Psoas muscle (tissue), 7 donors: ENCODE measurements at regions not wholly inside any gene's neighbourhood (a gene's known extent, or its start where the extent isn't known, plus 50 kb on each side); places are given as distances from the start of the nearest gene placed in this dataset.

ENCODE experiments used
- ATAC-seq, 4 donors: fragments of 200-7000 bp; cut with Tn5 transposase; one replicate each; pipeline ENCODE4 v1.9.1; 2020; ENCODE audit warnings: moderate library complexity in 3 of 4, mild to moderate bottlenecking in 2 of 4
- DNase-seq, 2 donors: peaks; one replicate each; pipeline ENCODE4 v3.0.0-alpha.2; 2020
- H3K27ac ChIP-seq: fragments of 200-600 bp; one replicate; pipeline ENCODE4 v1.8.0; 2022
- H3K27me3 ChIP-seq, 3 donors: fragments of 200-600 bp in 1 of 3; one replicate each; pipeline versions ENCODE4 v1.6.1 to v1.8.0; 2013 to 2022; ENCODE audit warnings: low read length in 2 of 3, mild to moderate bottlenecking in 2 of 3, moderate library complexity in 1 of 3; ENCODE audit not compliant: insufficient read depth in 3 of 3
- H3K36me3 ChIP-seq, 2 donors: fragments of 200-600 bp in 1 of 2; one replicate each; pipeline versions ENCODE4 v1.6.1 to v1.8.0; 2013 to 2022; ENCODE audit warnings: low read depth in 1 of 2, mild to moderate bottlenecking in 1 of 2, moderate library complexity in 1 of 2; ENCODE audit not compliant: insufficient read depth in 1 of 2
- H3K4me1 ChIP-seq: fragments of 200-600 bp; one replicate; pipeline ENCODE4 v1.8.0; 2022
- H3K4me3 ChIP-seq: fragments of 200-600 bp; one replicate; pipeline ENCODE4 v1.8.0; 2022; ENCODE audit warnings: mild to moderate bottlenecking
- H3K9me3 ChIP-seq: fragments of 200-600 bp; one replicate; pipeline ENCODE4 v1.8.0; 2022
- CTCF ChIP-seq: fragments of 200-600 bp; IDR thresholded peaks from one replicate; pipeline ENCODE4 v1.8.0; 2022; ENCODE audit warnings: antibody characterized with exemption
- WGBS, 3 donors: extraction: QIAGEN DNeasy Blood & Tissue Kit; methylation state at CpG; one replicate each; pipeline versions ENCODE4 v1.1.6 to v1.1.7; 2013; 5-methylcytosine and 5-hydroxymethylcytosine counted together
- intact Hi-C, 2 donors: fragments of 100-400 bp; cut with DNase I; formaldehyde crosslinking; loops; one replicate each; pipeline versions ENCODE4 v1.11.0 to v1.14.2; 2022
- donor health status: healthy with polysubstance abuse.
- donor health status: DM: no; HTN: no; CAD: no; lungs with moderate emphysema.
- donor health status: Bipolar disorder and iron deficiency.
- donor health status: healthy.
- donor health status: DM: yes; HTN: yes; CAD: no.
- donor health status: DM: no; HTN: no; CAD: no.
- donor health status: DM: yes; HTN: yes; CAD: no.

- 56 to 58% (median 56%) methylated on average over 3 of the region's 3 CpGs for WGBS, 3 donors
- ATAC-seq = no peak
- no peak for DNase-seq
- H3K4me1 ChIP-seq = no peaks in the 10 kb centered on the region
- no peak overlapping the region for H3K4me3 ChIP-seq
- no peak overlapping the region for H3K27ac ChIP-seq
- H3K27me3 ChIP-seq = no peaks in the 10 kb centered on the region
- H3K36me3 ChIP-seq = no peaks in the 10 kb centered on the region
- intact Hi-C loops = no loop called here
- H3K9me3 ChIP-seq = no peaks in the 10 kb centered on the region
- TF ChIP-seq CTCF = no peak
Measured at GRCh38 chr10:8873310-8873709, 818.8 kb downstream of the GATA3 start.

DNA sequence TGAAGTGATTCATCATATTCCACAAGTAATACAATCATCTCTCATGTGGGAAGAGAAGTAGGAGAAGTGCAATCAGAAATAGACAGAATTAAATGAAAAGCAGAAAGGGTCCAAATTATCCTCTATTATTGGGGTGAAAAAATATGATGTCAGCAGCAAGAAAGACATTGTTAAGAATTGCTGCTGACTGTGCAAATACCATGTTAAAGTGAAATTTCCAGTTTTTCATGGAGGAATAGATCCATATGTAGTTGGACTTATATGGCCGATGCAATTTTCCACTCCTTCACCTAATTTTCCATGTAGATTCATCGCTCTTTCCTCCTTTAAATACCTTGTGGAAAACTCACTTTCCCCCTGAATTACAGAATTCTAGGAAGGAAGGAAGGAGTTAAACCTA is 819.8 kb downstream of the GATA3 start:
- intact Hi-C loops = no loop called here
- DNase-seq = no peak
- H3K27me3 ChIP-seq = no peaks in the 10 kb centered on the region
- no peaks in the 10 kb centered on the region for H3K36me3 ChIP-seq
- H3K9me3 ChIP-seq = no peaks in the 10 kb centered on the region
- no peak for TF ChIP-seq CTCF
- no peaks in the 10 kb centered on the region for H3K4me1 ChIP-seq
- 82 to 93% (median 86%) methylated on average over 2 of the region's 2 CpGs for WGBS, 3 donors
- ATAC-seq = no peak
- no peak overlapping the region for H3K4me3 ChIP-seq
- no peak overlapping the region for H3K27ac ChIP-seq

DNA sequence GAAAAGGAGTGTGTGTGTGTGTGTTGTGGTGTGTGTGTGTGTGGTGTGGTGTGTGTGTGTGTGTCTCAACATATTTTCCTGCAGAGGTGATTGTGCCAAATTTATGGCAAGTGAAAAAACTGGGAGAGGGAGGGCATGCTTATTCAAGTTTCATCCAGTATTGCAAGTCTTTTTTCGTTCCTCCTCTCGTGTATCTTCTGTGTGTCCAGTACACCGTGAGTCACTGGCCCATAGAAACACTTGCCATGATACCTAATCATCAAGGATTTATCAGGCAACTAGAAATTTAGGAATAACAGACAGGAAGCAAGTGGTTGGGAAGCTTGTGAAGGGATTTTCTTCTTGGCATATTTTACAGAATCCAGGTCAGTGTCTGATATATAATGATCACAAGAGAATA is 820.5 kb downstream of the GATA3 start:
- DNase-seq (no peak), ATAC-seq (no peak)
- Histone ChIP-seq H3K27me3 (no peaks in the 10 kb centered on the region), H3K27ac (no peak overlapping the region), H3K4me1 (no peaks in the 10 kb centered on the region), H3K36me3 (no peaks in the 10 kb centered on the region), H3K9me3 (no peaks in the 10 kb centered on the region), H3K4me3 (no peak overlapping the region)
- 44 to 51% (median 47%) methylated on average over 3 of the region's 3 CpGs for WGBS, 3 donors
- no peak for TF ChIP-seq CTCF
- intact Hi-C loops = no loop called here

GRCh38 chr10:8876171-8876570 is 821.7 kb downstream of the GATA3 start:
- H3K27me3 ChIP-seq = no peaks in the 10 kb centered on the region

More at GRCh38 chr10:8876171-8876570, 821.7 kb downstream of the GATA3 start:
- no peak for ATAC-seq
- H3K4me1 ChIP-seq = no peaks in the 10 kb centered on the region
- TF ChIP-seq CTCF = no peak
- H3K4me3 ChIP-seq = no peak overlapping the region
- WGBS, 3 donors = 55 to 70% (median 69%) methylated on average over 1 of the region's 1 CpG
- H3K36me3 ChIP-seq = no peaks in the 10 kb centered on the region
- DNase-seq = no peak
- intact Hi-C loops = no loop called here
- no peak overlapping the region for H3K27ac ChIP-seq
- no peaks in the 10 kb centered on the region for H3K9me3 ChIP-seq
